Astrocyte of the cerebellum (primary cell): ENCODE measurements at regions not wholly inside any gene's neighbourhood (a gene's known extent, or its start where the extent isn't known, plus 50 kb on each side); places are given as distances from the start of the nearest gene placed in this dataset.

Experiments used
- DNase-seq: peaks from one replicate; pipeline ENCODE4 v3.0.0-alpha.2; 2011; ENCODE audit warnings: low read depth
- H3K4me3 ChIP-seq: 2 replicates; pipeline ENCODE4 v1.5.1; 2011; ENCODE audit warnings: mild to moderate bottlenecking, low read depth, low read length, moderate library complexity
- CTCF ChIP-seq: IDR thresholded peaks from 2 replicates; pipeline ENCODE4 v1.5.1; 2012; ENCODE audit warnings: low read length, low read depth, moderate library complexity, mild to moderate bottlenecking; ENCODE audit errors: missing control alignments
- in situ Hi-C: cut with HindIII; loops from 2 replicates; pipeline ENCODE4 v1.10.0; 2017; ENCODE audit warnings: low sequenced_read_pairs

- in situ Hi-C loops = no loop called here
These were observed 314.4 kb upstream of the ZEB2 start for GRCh38 chr2:144834363-144834762.

GRCh38 chr2:144833075-144833637 is 313.2 kb upstream of the ZEB2 start:
- no peak for DNase-seq
- no peak overlapping the region for H3K4me3 ChIP-seq
- in situ Hi-C loops = no loop called here
- TF ChIP-seq CTCF = no peak

More at GRCh38 chr2:144834363-144834762, 314.4 kb upstream of the ZEB2 start:
- no peak for DNase-seq
- no peak overlapping the region for H3K4me3 ChIP-seq
- no peak for TF ChIP-seq CTCF

- in situ Hi-C loops = no loop called here
- TF ChIP-seq CTCF = no peak
- no peak for DNase-seq
- no peak overlapping the region for H3K4me3 ChIP-seq
These were observed 312.1 kb upstream of the ZEB2 start for GRCh38 chr2:144832048-144832447.

GRCh38 chr2:144830543-144830942 is 310.6 kb upstream of the ZEB2 start:
- TF ChIP-seq CTCF = no peak
- DNase-seq = no peak
- no peak overlapping the region for H3K4me3 ChIP-seq
- in situ Hi-C loops = no loop called here

GRCh38 chr2:144827404-144827803 is 307.5 kb upstream of the ZEB2 start:
- in situ Hi-C loops = no loop called here
- no peak for DNase-seq
- TF ChIP-seq CTCF = no peak
- H3K4me3 ChIP-seq = no peak overlapping the region

GRCh38 chr2:144826105-144826504 is 306.2 kb upstream of the ZEB2 start:
- no peak for TF ChIP-seq CTCF
- in situ Hi-C loops = no loop called here
- H3K4me3 ChIP-seq = no peak overlapping the region
- no peak for DNase-seq
